Heart left ventricle (tissue), 16 donors: ENCODE measurements at regions not wholly inside any gene's neighbourhood (a gene's known extent, or its start where the extent isn't known, plus 50 kb on each side); places are given as distances from the start of the nearest gene placed in this dataset.

Experiments
- ATAC-seq, 4 donors: fragments of 200-7000 bp; cut with Tn5 transposase; one replicate each; pipeline ENCODE4 v1.9.1; 2020 to 2022; ENCODE audit warnings: moderate library complexity in 4 of 4, mild to moderate bottlenecking in 3 of 4, moderate number of reproducible peaks in 1 of 4
- DNase-seq, 5 donors: peaks; one replicate each; pipeline ENCODE4 v3.0.0-alpha.2; 2020
- H3K27ac ChIP-seq, 12 donors: fragments of 200-600 bp; sonication (generic) in 4 of 12; one replicate each; pipeline versions ENCODE4 v1.5.0 to v1.8.0; 2016 to 2022; ENCODE audit warnings: mild to moderate bottlenecking in 2 of 12
- H3K27me3 ChIP-seq, 9 donors: fragments of 200-600 bp; sonication (generic) in 2 of 9; one replicate each; pipeline versions ENCODE4 v1.5.1 to v1.8.0; 2016 to 2022; ENCODE audit warnings: mild to moderate bottlenecking in 3 of 9
- H3K36me3 ChIP-seq, 9 donors: fragments of 200-600 bp; sonication (generic) in 2 of 9; one replicate each; pipeline versions ENCODE4 v1.5.0 to v1.8.0; 2018 to 2022; ENCODE audit warnings: mild to moderate bottlenecking in 2 of 9
- H3K4me1 ChIP-seq, 12 donors: fragments of 200-600 bp; sonication (generic) in 4 of 12; one replicate each; pipeline versions ENCODE4 v1.5.0 to v1.8.0; 2016 to 2022; ENCODE audit warnings: mild to moderate bottlenecking in 3 of 12
- H3K4me3 ChIP-seq, 12 donors: fragments of 200-600 bp; sonication (generic) in 4 of 12; one replicate each; pipeline versions ENCODE4 v1.5.0 to v1.8.0; 2017 to 2022; ENCODE audit warnings: mild to moderate bottlenecking in 9 of 12, moderate library complexity in 4 of 12
- H3K9me3 ChIP-seq, 12 donors: fragments of 200-600 bp; sonication (generic) in 4 of 12; one replicate each; pipeline versions ENCODE4 v1.5.0 to v1.8.0; 2016 to 2022; ENCODE audit warnings: mild to moderate bottlenecking in 1 of 12
- CTCF ChIP-seq, 12 donors: fragments of 200-600 bp; sonication (generic) in 4 of 12; IDR thresholded peaks; one replicate each; pipeline versions ENCODE4 v1.5.0 to v1.8.0; 2018 to 2022; ENCODE audit warnings: antibody characterized with exemption in 12 of 12, mild to moderate bottlenecking in 5 of 12
- POLR2A ChIP-seq, 2 donors: fragments of 450-650 bp; IDR thresholded peaks; one replicate each; pipeline ENCODE4 v1.6.1; 2017; ENCODE audit warnings: antibody characterized with exemption in 2 of 2, mild to moderate bottlenecking in 2 of 2, moderate library complexity in 2 of 2
- WGBS, 4 donors: extraction: QIAGEN DNeasy Blood & Tissue Kit in 2 of 4; methylation state at CpG; one replicate each; pipeline versions ENCODE4 v1.1.5 to v1.1.7; 2013 to 2018; 5-methylcytosine and 5-hydroxymethylcytosine counted together
- intact Hi-C, 10 donors: fragments of 100-400 bp; cut with DNase I; formaldehyde crosslinking; loops; one replicate each; pipeline versions ENCODE4 v1.11.1 to v1.14.2; 2022
- donor health status: ischemic (EF 13 %, LVEDD 7.1; RV severe dilation, severe dysfunction).
- donor health status: healthy with polysubstance abuse.
- donor health status: DM: no; HTN: yes; CAD: no.
- donor health status: DM: no; HTN: no; CAD: no.
- donor health status: ischemic (EF 25% LVEDD 6.9; RV normal size, moderate dysfunction).
- donor health status: ischemic (EF 25% LVEDD 5.7; RV mildly dilated, moderate dysfunction).
- donor health status: healthy.
- donor health status: DM: yes; HTN: yes; CAD: no.
- donor health status: ischemic (EF 35%, LVEDD 5.7; RV mildly dilated, moderate dysfunction).
- donor health status: nonischemic (EF 11% LVEDD 7.7; RV severe dilation, severe dysfunction).
- donor health status: DM: yes; HTN: yes; CAD: no.
- donor health status: PGD.
- donor health status: ischemic (EF 29% LVEDD 5.4; RV normal size, mild dysfunction).
- donor health status: nonischemic (EF 23%, LVEDD 6.1; RV moderate dilation, normal function).

GRCh38 chr4:66544281-66544680 is 874.0 kb upstream of the EPHA5 start:
- Histone ChIP-seq H3K27me3 (no peaks in the 10 kb centered on the region), H3K36me3 (no peaks in the 10 kb centered on the region), H3K4me3 (no peak overlapping the region), H3K4me1 (no peaks in the 10 kb centered on the region), H3K9me3 (peaks cover 0 to under 1% (median 0%) of the 10 kb centered on the region in 12 donors), H3K27ac (no peak overlapping the region)
- ATAC-seq (no peak), DNase-seq (no peak)
- TF ChIP-seq POLR2A (IDR thresholded peaks at IDR 0.05) (no peak), CTCF (IDR thresholded peaks at IDR 0.05) (no peak)
- intact Hi-C loops = no loop called here
- WGBS, 4 donors = 76 to 100% (median 84%) methylated on average over 1 to 2 of the region's 2 CpGs

- no peaks in the 10 kb centered on the region for H3K36me3 ChIP-seq
- no peaks in the 10 kb centered on the region for H3K4me1 ChIP-seq
- 71 to 77% (median 72%) methylated on average over 4 of the region's 4 CpGs for WGBS, 4 donors
- DNase-seq (no peak), ATAC-seq (no peak)
- H3K27me3 ChIP-seq = no peaks in the 10 kb centered on the region
- H3K4me3 ChIP-seq = no peak overlapping the region
- no peak overlapping the region for H3K27ac ChIP-seq
- no peak for TF ChIP-seq POLR2A (IDR thresholded peaks at IDR 0.05)
- TF ChIP-seq CTCF (IDR thresholded peaks at IDR 0.05) = no peak
- intact Hi-C loops = no loop called here
- H3K9me3 ChIP-seq = no peaks in the 10 kb centered on the region
Measured at GRCh38 chr4:66539745-66540144, 869.5 kb upstream of the EPHA5 start.

GRCh38 chr4:66524781-66525180 is 854.5 kb upstream of the EPHA5 start:
- no peaks in the 10 kb centered on the region for H3K4me1 ChIP-seq
- DNase-seq (no peak), ATAC-seq (no peak)
- intact Hi-C loops = no loop called here
- H3K27me3 ChIP-seq = no peaks in the 10 kb centered on the region
- peaks cover 0 to 15% (median 0%) of the 10 kb centered on the region in 12 donors for H3K9me3 ChIP-seq
- no peaks in the 10 kb centered on the region for H3K36me3 ChIP-seq
- TF ChIP-seq CTCF (IDR thresholded peaks at IDR 0.05) (no peak), POLR2A (IDR thresholded peaks at IDR 0.05) (no peak)
- H3K4me3 ChIP-seq = no peak overlapping the region
- WGBS, 4 donors = 31 to 54% (median 41%) methylated on average over 3 of the region's 3 CpGs
- no peak overlapping the region for H3K27ac ChIP-seq

- H3K27me3 ChIP-seq = no peaks in the 10 kb centered on the region
- no peak for TF ChIP-seq CTCF (IDR thresholded peaks at IDR 0.05)
- no peak for TF ChIP-seq POLR2A (IDR thresholded peaks at IDR 0.05)
- H3K4me3 ChIP-seq = no peak overlapping the region
- ATAC-seq (no peak), DNase-seq (no peak)
- no peaks in the 10 kb centered on the region for H3K4me1 ChIP-seq
- peaks cover 0 to 9% (median 0%) of the 10 kb centered on the region in 12 donors for H3K9me3 ChIP-seq
- H3K36me3 ChIP-seq = no peaks in the 10 kb centered on the region
- intact Hi-C loops = no loop called here
- H3K27ac ChIP-seq = no peak overlapping the region
Measured at GRCh38 chr4:66522244-66522643, 852.0 kb upstream of the EPHA5 start.
